HepG2 (cell line): ENCODE measurements at regions not wholly inside any gene's neighbourhood (a gene's known extent, or its start where the extent isn't known, plus 50 kb on each side); places are given as distances from the start of the nearest gene placed in this dataset.

Experiments used
- ATAC-seq: fragments of 200-7000 bp; cut with Tn5 transposase; 3 replicates; pipeline ENCODE4 v1.9.1; 2020; ENCODE audit warnings: mild to moderate bottlenecking, moderate library complexity
- BruUV-seq: library from RNA; stranded (reverse); fragments of 400-500 nt; replicated peaks from 2 replicates; lab custom pipeline; 2021; lab: Mats Ljungman, UMichigan
- CTCF ChIA-PET: fragments of 300-600 bp; formaldehyde crosslinking; extraction: SDS; loops from one replicate; lab custom pipeline; 2021; ENCODE audit warnings: low total read pairs, inconsistent platforms, low intra/inter-chr PET ratio; lab: Yijun Ruan, JAX
- POLR2A ChIA-PET: fragments of 350-600 bp; sonication (Branson Sonifier 250); formaldehyde crosslinking; loops from one replicate; lab custom pipeline; 2020; ENCODE audit warnings: antibody characterized with exemption, inconsistent platforms; lab: Yijun Ruan, JAX
- DNase-seq: peaks from one replicate; pipeline ENCODE4 v3.0.0-alpha.2; 2015; ENCODE audit warnings: low spot score
- FAIRE-seq: peaks from 3 replicates; lab custom pipeline; 2011; peaks lifted over from hg19 to GRCh38; lab: Jason Lieb, UNC
- H2AFZ ChIP-seq: one replicate; pipeline ENCODE4 v1.6.1; 2011; ENCODE audit warnings: low read length, inconsistent platforms
- H3K27ac ChIP-seq: fragments of 300-600 bp; 3 replicates; pipeline ENCODE4 v1.8.0; 2011; ENCODE audit warnings: mixed run types, mild to moderate bottlenecking, mixed read lengths, low read length, inconsistent platforms; ENCODE audit not compliant: insufficient read depth; ENCODE audit errors: extremely low read length
- H3K27me3 ChIP-seq, 2 experiments: fragments of 200-600 bp in 1 of 2; 2 replicates in 1 of 2; 3 replicates in 1 of 2; pipeline versions ENCODE4 v1.6.0 to v1.8.0; 2011; ENCODE audit warnings: low read length in 2 of 2, mild to moderate bottlenecking in 2 of 2, moderate library complexity in 2 of 2, inconsistent platforms in 1 of 2; ENCODE audit not compliant: insufficient read depth in 2 of 2, control insufficient read depth in 1 of 2
- H3K36me3 ChIP-seq, 2 experiments: fragments of 200-600 bp in 1 of 2; replicated peaks in 1 of 2; 2 replicates in 1 of 2; 3 replicates in 1 of 2; pipeline versions ENCODE4 v1.5.1 to v1.8.0; 2011; ENCODE audit warnings: low read length in 2 of 2, inconsistent platforms in 1 of 2; ENCODE audit not compliant: insufficient read depth in 2 of 2, control insufficient read depth in 1 of 2
- H3K4me1 ChIP-seq: 2 replicates; pipeline ENCODE4 v1.5.1; 2012; ENCODE audit warnings: low read length, inconsistent platforms; ENCODE audit not compliant: insufficient read depth
- H3K4me2 ChIP-seq: 2 replicates; pipeline ENCODE4 v1.6.0; 2011; ENCODE audit warnings: low read depth, low read length, inconsistent platforms
- H3K4me3 ChIP-seq, 3 experiments: fragments of 200-600 bp in 1 of 3; sonication (generic), shearing (Covaris generic) in 1 of 3; replicated peaks in 1 of 3; 2 replicates each; pipeline ENCODE4 v1.5.1; 2011 to 2016; ENCODE audit warnings: low read length in 3 of 3, inconsistent platforms in 2 of 3, low read depth in 2 of 3, mild to moderate bottlenecking in 2 of 3, control low read depth in 1 of 3, mixed read lengths in 1 of 3; ENCODE audit not compliant: insufficient read depth in 1 of 3
- H3K79me2 ChIP-seq: one replicate; pipeline ENCODE4 v1.6.1; 2011; ENCODE audit warnings: low read length, inconsistent platforms; ENCODE audit not compliant: insufficient read depth
- H3K9ac ChIP-seq: 2 replicates; pipeline ENCODE4 v1.6.0; 2011; ENCODE audit warnings: mild to moderate bottlenecking, low read depth, low read length, inconsistent platforms; ENCODE audit not compliant: insufficient read depth
- H3K9me3 ChIP-seq: 2 replicates; pipeline ENCODE4 v1.5.1; 2012; ENCODE audit warnings: mild to moderate bottlenecking, low read length
- H4K20me1 ChIP-seq: 2 replicates; pipeline ENCODE4 v1.6.0; 2011; ENCODE audit warnings: inconsistent platforms, mild to moderate bottlenecking, low read length, moderate library complexity; ENCODE audit not compliant: insufficient read depth
- FOXO4 ChIP-seq: sonication (generic); formaldehyde crosslinking; conservative IDR thresholded peaks from 2 replicates; pipeline ENCODE4 v1.8.1; 2023; ENCODE audit warnings: missing genetic modification reagents
- GTF2F1 ChIP-seq: fragments of 150-350 bp; IDR thresholded peaks from 2 replicates; pipeline ENCODE4 v1.6.1; 2014; ENCODE audit warnings: low read length
- HNRNPL ChIP-seq: fragments of 200-400 bp; formaldehyde crosslinking; IDR thresholded peaks from 2 replicates; pipeline ENCODE4 v1.6.1; 2017; ENCODE audit warnings: mild to moderate bottlenecking, low read depth, low read length
- JUNB ChIP-seq: sonication (generic); formaldehyde crosslinking; IDR thresholded peaks from 2 replicates; pipeline ENCODE4 v1.8.0; 2022; ENCODE audit warnings: missing genetic modification reagents, mild to moderate bottlenecking, borderline replicate concordance
- KLF13 ChIP-seq: sonication (generic); formaldehyde crosslinking; IDR thresholded peaks from 2 replicates; pipeline ENCODE4 v1.4.0; 2020; ENCODE audit warnings: mild to moderate bottlenecking, missing genetic modification reagents
- MIXL1 ChIP-seq: IDR thresholded peaks from 2 replicates; pipeline ENCODE4 v1.6.1; 2016
- MXD4 ChIP-seq: IDR thresholded peaks from 2 replicates; pipeline ENCODE4 v1.6.1; 2016; ENCODE audit warnings: mild to moderate bottlenecking, missing biosample characterization, missing genetic modification reagents
- NFIB ChIP-seq: sonication (generic); formaldehyde crosslinking; IDR thresholded peaks from 2 replicates; pipeline ENCODE4 v1.9.0; 2021; ENCODE audit warnings: missing genetic modification reagents, mild to moderate bottlenecking, borderline replicate concordance
- SATB2 ChIP-seq: sonication (generic); formaldehyde crosslinking; IDR thresholded peaks from 2 replicates; pipeline ENCODE4 v1.5.0; 2020; ENCODE audit warnings: missing genetic modification reagents
- SRSF1 ChIP-seq: fragments of 200-400 bp; formaldehyde crosslinking; optimal IDR thresholded peaks from 2 replicates; pipeline ENCODE3; 2017; ENCODE audit warnings: mild to moderate bottlenecking, low read depth, low read length, moderate library complexity
- SRY ChIP-seq: sonication (generic); formaldehyde crosslinking; IDR thresholded peaks from 2 replicates; pipeline ENCODE4 v1.8.0; 2022; ENCODE audit warnings: mild to moderate bottlenecking, missing genetic modification reagents
- U2AF1 ChIP-seq: fragments of 200-400 bp; formaldehyde crosslinking; optimal IDR thresholded peaks from 2 replicates; pipeline ENCODE3; 2017; ENCODE audit warnings: mild to moderate bottlenecking, low read depth, low read length
- ZNF326 ChIP-seq: sonication (generic); formaldehyde crosslinking; IDR thresholded peaks from 2 replicates; pipeline ENCODE4 v1.4.0; 2020; ENCODE audit warnings: missing genetic modification reagents, borderline replicate concordance
- ZNF44 ChIP-seq: sonication (generic); formaldehyde crosslinking; IDR thresholded peaks from 2 replicates; pipeline ENCODE4 v1.5.1; 2020; ENCODE audit warnings: mild to moderate bottlenecking, missing genetic modification reagents
- ZNF672 ChIP-seq: sonication (generic); formaldehyde crosslinking; IDR thresholded peaks from 2 replicates; pipeline ENCODE4 v1.8.1; 2022; ENCODE audit warnings: missing genetic modification reagents
- WGBS: methylation state at CpG from one replicate; pipeline ENCODE4 v1.1.6; 2017; ENCODE audit warnings: low lambda C conversion rate; 5-methylcytosine and 5-hydroxymethylcytosine counted together
- in situ Hi-C: cut with HindIII; loops from 2 replicates; pipeline ENCODE4 v1.10.0; 2017; ENCODE audit warnings: low pct_unique_long_range_greater_than_20kb; ENCODE audit not compliant: extremely low pct_ligation_motif_present
- intact Hi-C: fragments of 100-400 bp; cut with micrococcal nuclease; formaldehyde crosslinking; loops from one replicate; pipeline ENCODE4 v1.10.0; 2022; ENCODE audit not compliant: unreplicated experiment
- TF ChIP-seq, protein P1 (sequence below): IDR thresholded peaks from 2 replicates; pipeline ENCODE4 v1.6.1; 2016; ENCODE audit warnings: missing compliant biosample characterization, missing genetic modification reagents, borderline replicate concordance

DNA sequence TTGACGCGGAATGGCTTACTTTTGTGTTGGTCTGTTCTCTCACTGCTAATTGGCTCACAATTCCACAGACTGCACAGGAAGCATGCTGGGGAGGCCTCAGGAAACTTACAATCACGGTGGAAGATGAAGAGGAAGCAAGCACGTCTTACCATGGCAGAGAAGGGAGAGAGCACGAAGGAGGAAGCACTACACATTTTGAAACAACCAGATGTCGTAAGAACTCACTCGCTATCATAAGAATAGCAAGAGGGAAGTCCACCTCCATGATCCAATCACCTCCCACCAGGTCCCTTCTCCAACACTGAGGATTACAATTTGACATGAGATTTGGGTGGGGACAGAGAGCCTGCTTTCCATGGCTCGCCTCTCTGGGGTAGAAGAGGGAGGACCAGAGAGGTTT, 106.2 kb downstream of the KCNF1 start:
- Histone ChIP-seq H3K27me3 (peaks cover 2 to 49% of the 10 kb centered on the region in 2 experiments; a peak in 4 of 5 replicates), H3K9ac (no peak overlapping the region), H2AFZ (no peak overlapping the region), H3K36me3 (no peaks in the 10 kb centered on the region), H3K9me3 (no peaks in the 10 kb centered on the region), H3K4me3 (no peak overlapping the region), H4K20me1 (no peaks in the 10 kb centered on the region), H3K27ac (no peak overlapping the region), H3K79me2 (no peaks in the 10 kb centered on the region), H3K4me2 (no peak overlapping the region), H3K4me1 (no peaks in the 10 kb centered on the region)
- 38% methylated on average over 8 of the region's 8 CpGs for WGBS
- ATAC-seq (no peak), DNase-seq (no peak), FAIRE-seq (no peak)
- in situ Hi-C loops (no loop called here), intact Hi-C loops (no loop called here)
- ChIA-PET CTCF (no interaction called here), POLR2A (no interaction called here)
- BruUV-seq, result no TSS peak
- TF ChIP-seq GTF2F1 (no peak), HNRNPL (no peak), SATB2 (CRISPR knock-in tag) (no peak)

DNA sequence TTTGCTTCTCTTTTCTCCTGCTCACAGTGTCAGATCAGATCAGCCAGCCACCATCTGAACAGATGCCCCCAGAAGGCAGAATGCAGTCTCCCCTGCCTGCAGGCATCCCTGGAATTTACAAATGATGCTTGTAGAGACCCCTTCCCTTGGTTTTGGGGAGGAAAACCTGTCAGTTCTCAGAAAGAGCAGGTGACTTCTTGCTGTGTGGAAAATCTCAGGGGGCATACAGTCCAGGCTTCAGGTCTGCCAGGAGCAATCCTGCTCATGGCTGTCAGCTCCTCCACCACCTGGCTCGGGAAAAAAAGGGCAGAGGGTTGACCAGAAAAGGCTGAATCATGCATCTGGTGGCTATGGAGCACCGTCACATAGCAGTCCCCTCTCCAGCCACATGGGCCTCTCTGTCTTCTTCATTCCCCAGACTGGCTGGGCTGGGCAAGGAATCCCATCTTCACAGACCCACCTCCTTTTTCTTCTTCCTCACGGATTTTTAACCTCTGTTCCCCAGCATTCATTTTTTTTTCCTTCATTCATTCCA, 107.0 kb downstream of the KCNF1 start:
- no peak for FAIRE-seq
- DNase-seq, result no peak
- Histone ChIP-seq H4K20me1 (no peaks in the 10 kb centered on the region), H3K9ac (no peak overlapping the region), H3K79me2 (no peaks in the 10 kb centered on the region), H3K4me3 (no peak overlapping the region), H3K4me1 (no peaks in the 10 kb centered on the region), H3K36me3 (no peaks in the 10 kb centered on the region), H2AFZ (no peak overlapping the region), H3K9me3 (no peaks in the 10 kb centered on the region), H3K4me2 (no peak overlapping the region), H3K27me3 (peaks cover 2 to 52% of the 10 kb centered on the region in 2 experiments; a peak in 4 of 5 replicates), H3K27ac (no peak overlapping the region)
- POLR2A ChIA-PET, result no interaction called here
- no TSS peak for BruUV-seq
- in situ Hi-C loops (no loop called here), intact Hi-C loops (no loop called here)
- peak; percentile 32; the same call in 1 of the 3 replicates for ATAC-seq
- WGBS, result 7% methylated on average over 3 of the region's 3 CpGs
- CTCF ChIA-PET, result no interaction called here
- TF ChIP-seq MXD4 (no peak), NFIB (no peak), ZNF326 (CRISPR knock-in tag) (no peak), FOXO4 (no peak), SRY (CRISPR knock-in tag) (no peak), JUNB (CRISPR knock-in tag) (no peak), SRSF1 (no peak), U2AF1 (no peak), ZNF672 (CRISPR knock-in tag) (no peak), KLF13 (CRISPR knock-in tag) (no peak), MIXL1 (CRISPR knock-in tag) (no peak), ZNF44 (no peak)
- TF ChIP-seq, protein P1, sequence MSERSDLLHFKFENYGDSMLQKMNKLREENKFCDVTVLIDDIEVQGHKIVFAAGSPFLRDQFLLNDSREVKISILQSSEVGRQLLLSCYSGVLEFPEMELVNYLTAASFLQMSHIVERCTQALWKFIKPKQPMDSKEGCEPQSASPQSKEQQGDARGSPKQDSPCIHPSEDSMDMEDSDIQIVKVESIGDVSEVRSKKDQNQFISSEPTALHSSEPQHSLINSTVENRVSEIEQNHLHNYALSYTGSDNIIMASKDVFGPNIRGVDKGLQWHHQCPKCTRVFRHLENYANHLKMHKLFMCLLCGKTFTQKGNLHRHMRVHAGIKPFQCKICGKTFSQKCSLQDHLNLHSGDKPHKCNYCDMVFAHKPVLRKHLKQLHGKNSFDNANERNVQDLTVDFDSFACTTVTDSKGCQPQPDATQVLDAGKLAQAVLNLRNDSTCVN (CRISPR knock-in tag), result no peak
